MM.1S (cell line): ENCODE measurements at regions not wholly inside any gene's neighbourhood (a gene's known extent, or its start where the extent isn't known, plus 50 kb on each side); places are given as distances from the start of the nearest gene placed in this dataset.
"Not testable (repeated sequence)": the region's sequence is repeated elsewhere in the genome, so short reads cannot be mapped to it uniquely, and the experiment has no call there.

Source experiments
- DNase-seq: peaks from one replicate; pipeline ENCODE4 v3.0.0-alpha.2; 2015
- H2AFZ ChIP-seq: fragments of 300-600 bp; sonication (generic); 2 replicates; pipeline ENCODE4 v1.6.0; 2016; ENCODE audit warnings: antibody characterized with exemption, low read length
- H3F3A ChIP-seq: fragments of 300-600 bp; sonication (generic); 2 replicates; pipeline ENCODE4 v1.6.1; 2016; ENCODE audit warnings: mild to moderate bottlenecking, antibody characterized with exemption, low read length, moderate library complexity, mixed read lengths; ENCODE audit not compliant: insufficient read depth
- H3K27ac ChIP-seq: fragments of 300-600 bp; sonication (generic); 2 replicates; pipeline ENCODE4 v1.5.1; 2016; ENCODE audit warnings: mild to moderate bottlenecking, low read length
- H3K27me3 ChIP-seq: fragments of 300-600 bp; sonication (generic); replicated peaks from 2 replicates; pipeline ENCODE4 v1.6.0; 2016; ENCODE audit warnings: low read length; ENCODE audit not compliant: insufficient read depth
- H3K36me3 ChIP-seq: fragments of 300-600 bp; sonication (generic); replicated peaks from 2 replicates; pipeline ENCODE4 v1.6.1; 2016; ENCODE audit warnings: mild to moderate bottlenecking, low read length, mixed read lengths; ENCODE audit not compliant: insufficient read depth
- H3K4me1 ChIP-seq: fragments of 300-600 bp; sonication (generic); 2 replicates; pipeline ENCODE4 v1.6.1; 2016; ENCODE audit warnings: low read length, mixed read lengths
- H3K4me2 ChIP-seq: fragments of 300-600 bp; sonication (generic); 2 replicates; pipeline ENCODE4 v1.6.0; 2016; ENCODE audit warnings: low read depth, low read length
- H3K4me3 ChIP-seq: fragments of 300-600 bp; sonication (generic); 2 replicates; pipeline ENCODE4 v1.5.1; 2016; ENCODE audit warnings: low read length, mixed read lengths
- H3K79me2 ChIP-seq: fragments of 300-600 bp; sonication (generic); 2 replicates; pipeline ENCODE4 v1.6.1; 2016; ENCODE audit warnings: mixed run types, low read length, mixed read lengths
- H3K9ac ChIP-seq: fragments of 300-600 bp; sonication (generic); 2 replicates; pipeline ENCODE4 v1.6.1; 2016; ENCODE audit warnings: low read length, mixed read lengths
- H3K9me2 ChIP-seq: fragments of 300-600 bp; sonication (generic); replicated peaks from 2 replicates; pipeline ENCODE4 v1.6.1; 2016; ENCODE audit warnings: mild to moderate bottlenecking, low read length, mixed read lengths; ENCODE audit not compliant: insufficient read depth
- H3K9me3 ChIP-seq: fragments of 300-600 bp; sonication (generic); replicated peaks from 2 replicates; pipeline ENCODE4 v1.6.1; 2016; ENCODE audit warnings: mild to moderate bottlenecking, low read length, mixed read lengths; ENCODE audit not compliant: insufficient read depth
- H4K20me1 ChIP-seq: fragments of 300-600 bp; sonication (generic); 2 replicates; pipeline ENCODE4 v1.6.1; 2016; ENCODE audit warnings: mild to moderate bottlenecking, low read length, moderate library complexity, mixed read lengths; ENCODE audit not compliant: insufficient read depth
- EZH2 ChIP-seq: fragments of 300-600 bp; sonication (generic); optimal IDR thresholded peaks from 2 replicates; pipeline ENCODE3; 2017; ENCODE audit warnings: low read depth, mild to moderate bottlenecking, antibody characterized with exemption, low read length, mixed read lengths
- TF ChIP-seq, protein P1 (sequence below): fragments of 300-600 bp; sonication (generic); IDR thresholded peaks from 2 replicates; pipeline ENCODE4 v1.5.1; 2016; ENCODE audit warnings: antibody characterized with exemption, low read length, mixed read lengths

DNA sequence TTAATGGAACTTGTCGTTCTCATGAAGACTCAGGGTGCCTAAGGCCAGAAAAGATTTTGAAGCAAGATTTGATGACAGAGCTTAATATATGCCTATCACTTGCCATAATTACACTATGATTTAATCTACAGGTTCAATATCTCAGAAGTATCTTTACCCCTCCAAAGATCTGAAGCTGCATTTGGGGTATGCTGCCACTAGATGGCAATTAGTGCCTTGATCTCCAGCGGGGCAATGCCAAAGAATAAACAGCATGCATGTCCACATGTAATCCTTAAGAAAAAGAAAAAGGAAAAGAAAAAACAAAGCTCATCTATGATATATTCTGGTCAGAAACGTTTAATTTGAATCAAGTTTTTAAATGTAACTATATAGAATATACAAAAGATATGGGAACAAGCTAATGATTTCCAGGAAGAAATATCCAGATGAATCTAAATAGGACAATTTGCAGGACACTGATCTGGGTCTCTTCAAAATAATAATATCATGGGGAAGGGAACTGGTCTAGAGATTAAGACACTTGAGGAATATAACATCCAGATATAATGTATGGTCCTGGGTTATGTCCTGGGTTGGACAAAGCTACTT, 55.0 kb upstream of the SOX14 start:
- no peaks in the 10 kb centered on the region for H3K27me3 ChIP-seq
- no peaks in the 10 kb centered on the region for H4K20me1 ChIP-seq
- H3K27ac ChIP-seq: no peak overlapping the region
- H3K4me2 ChIP-seq: no peak overlapping the region
- no peaks in the 10 kb centered on the region for H3F3A ChIP-seq
- no peak overlapping the region for H2AFZ ChIP-seq
- peak; percentile 51 for DNase-seq
- H3K9me2 ChIP-seq: no peaks in the 10 kb centered on the region
- TF ChIP-seq, protein P1, sequence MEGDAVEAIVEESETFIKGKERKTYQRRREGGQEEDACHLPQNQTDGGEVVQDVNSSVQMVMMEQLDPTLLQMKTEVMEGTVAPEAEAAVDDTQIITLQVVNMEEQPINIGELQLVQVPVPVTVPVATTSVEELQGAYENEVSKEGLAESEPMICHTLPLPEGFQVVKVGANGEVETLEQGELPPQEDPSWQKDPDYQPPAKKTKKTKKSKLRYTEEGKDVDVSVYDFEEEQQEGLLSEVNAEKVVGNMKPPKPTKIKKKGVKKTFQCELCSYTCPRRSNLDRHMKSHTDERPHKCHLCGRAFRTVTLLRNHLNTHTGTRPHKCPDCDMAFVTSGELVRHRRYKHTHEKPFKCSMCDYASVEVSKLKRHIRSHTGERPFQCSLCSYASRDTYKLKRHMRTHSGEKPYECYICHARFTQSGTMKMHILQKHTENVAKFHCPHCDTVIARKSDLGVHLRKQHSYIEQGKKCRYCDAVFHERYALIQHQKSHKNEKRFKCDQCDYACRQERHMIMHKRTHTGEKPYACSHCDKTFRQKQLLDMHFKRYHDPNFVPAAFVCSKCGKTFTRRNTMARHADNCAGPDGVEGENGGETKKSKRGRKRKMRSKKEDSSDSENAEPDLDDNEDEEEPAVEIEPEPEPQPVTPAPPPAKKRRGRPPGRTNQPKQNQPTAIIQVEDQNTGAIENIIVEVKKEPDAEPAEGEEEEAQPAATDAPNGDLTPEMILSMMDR: peak; percentile 70
- TF ChIP-seq EZH2: no peak
- H3K36me3 ChIP-seq: no peaks in the 10 kb centered on the region
- H3K79me2 ChIP-seq: no peaks in the 10 kb centered on the region
- no peak overlapping the region for H3K4me3 ChIP-seq
- H3K4me1 ChIP-seq: no peaks in the 10 kb centered on the region
- H3K9me3 ChIP-seq: no peaks in the 10 kb centered on the region
- H3K9ac ChIP-seq: no peak overlapping the region

DNA sequence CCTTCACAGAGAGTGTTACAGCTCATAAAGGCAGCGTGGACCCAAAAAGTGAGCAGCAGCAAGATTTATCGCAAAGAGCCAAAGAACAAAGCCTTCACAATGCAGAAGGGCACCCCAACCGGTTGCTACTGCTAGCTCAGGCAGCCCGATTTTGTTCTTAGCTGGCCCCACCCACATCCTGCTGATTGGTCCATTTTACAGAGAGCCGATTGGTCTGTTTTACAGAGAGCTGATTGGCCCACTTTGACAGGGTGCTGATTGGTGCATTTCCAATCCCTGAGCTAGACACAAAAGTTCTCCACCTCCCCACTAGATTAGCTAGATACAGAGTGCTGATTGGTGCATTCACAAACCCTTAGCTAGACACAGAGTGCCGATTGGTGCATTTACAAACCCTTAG, 50.1 kb upstream of the SOX14 start:
- H2AFZ ChIP-seq, DNase-seq, H3K27me3 ChIP-seq, H3K9me2 ChIP-seq, H3K36me3 ChIP-seq, H3K79me2 ChIP-seq, H3K9me3 ChIP-seq, H3K4me3 ChIP-seq, H3K27ac ChIP-seq, H3F3A ChIP-seq, H3K4me2 ChIP-seq, H4K20me1 ChIP-seq, H3K4me1 ChIP-seq, H3K9ac ChIP-seq: not testable (repeated sequence)
